NT2/D1 (cell line): ENCODE measurements at regions not wholly inside any gene's neighbourhood (a gene's known extent, or its start where the extent isn't known, plus 50 kb on each side); places are given as distances from the start of the nearest gene placed in this dataset.

ENCODE experiments used
- SUZ12 ChIP-seq: IDR thresholded peaks from 2 replicates; pipeline ENCODE4 v1.6.1; 2011; ENCODE audit not compliant: insufficient read length, insufficient read depth; ENCODE audit errors: extremely low read depth
- ZNF274 ChIP-seq: IDR thresholded peaks from 2 replicates; pipeline ENCODE4 v1.6.1; 2011; ENCODE audit warnings: mild to moderate bottlenecking, low read depth, low read length

GRCh38 chr6:165726290-165726875 lies 63.3 kb upstream of the PDE10A start:
- TF ChIP-seq SUZ12 (no peak), ZNF274 (no peak)
